CD4-positive, alpha-beta T cell treated with Interleukin-1 beta for 1 hour (primary cell): ENCODE measurements at regions not wholly inside any gene's neighbourhood (a gene's known extent, or its start where the extent isn't known, plus 50 kb on each side); places are given as distances from the start of the nearest gene placed in this dataset.
"Not testable (repeated sequence)": the region's sequence is repeated elsewhere in the genome, so short reads cannot be mapped to it uniquely, and the experiment has no call there.

Experiments used
- DNase-seq, 2 donors: peaks; one replicate each; pipeline ENCODE4 v3.0.0-alpha.2; 2020 to 2022

GRCh38 chr15:95635666-95636065 lies 694.8 kb upstream of the NR2F2 start:
- no peak for DNase-seq

GRCh38 chr15:95636107-95636506 lies 694.4 kb upstream of the NR2F2 start:
- DNase-seq: no peak

- DNase-seq: not testable (repeated sequence)
These were observed 693.3 kb upstream of the NR2F2 start for GRCh38 chr15:95637234-95637633.

GRCh38 chr15:95639208-95639607 lies 691.3 kb upstream of the NR2F2 start:
- no peak for DNase-seq

- DNase-seq: no peak
These were observed 686.2 kb upstream of the NR2F2 start for GRCh38 chr15:95644100-95644875.

- DNase-seq: no peak
These were observed 684.6 kb upstream of the NR2F2 start for GRCh38 chr15:95645791-95646338.

- DNase-seq: no peak
These were observed 683.8 kb upstream of the NR2F2 start for GRCh38 chr15:95646484-95647273.

GRCh38 chr15:95647531-95648277 lies 682.8 kb upstream of the NR2F2 start:
- DNase-seq: no peak

GRCh38 chr15:95653361-95653805 lies 677.1 kb upstream of the NR2F2 start:
- DNase-seq: no peak

- no peak for DNase-seq
These were observed 675.4 kb upstream of the NR2F2 start for GRCh38 chr15:95655089-95655607.

GRCh38 chr15:95656595-95656994 lies 673.9 kb upstream of the NR2F2 start:
- DNase-seq: no peak

GRCh38 chr15:95658799-95659198 lies 671.7 kb upstream of the NR2F2 start:
- no peak for DNase-seq

- no peak for DNase-seq
These were observed 670.8 kb upstream of the NR2F2 start for GRCh38 chr15:95659656-95660055.

- DNase-seq: no peak
These were observed 667.9 kb upstream of the NR2F2 start for GRCh38 chr15:95662638-95663037.

- DNase-seq: no peak
These were observed 667.1 kb upstream of the NR2F2 start for GRCh38 chr15:95663156-95664100.

- no peak for DNase-seq
These were observed 666.0 kb upstream of the NR2F2 start for GRCh38 chr15:95664450-95664849.

- no peak for DNase-seq
These were observed 661.2 kb upstream of the NR2F2 start for GRCh38 chr15:95669146-95669922.

- no peak for DNase-seq
These were observed 656.5 kb upstream of the NR2F2 start for GRCh38 chr15:95674031-95674430.

- DNase-seq: no peak
These were observed 654.0 kb upstream of the NR2F2 start for GRCh38 chr15:95676500-95676899.

- DNase-seq: no peak
These were observed 650.5 kb upstream of the NR2F2 start for GRCh38 chr15:95679847-95680582.
